Breast epithelium (tissue), 3 donors: ENCODE measurements at regions not wholly inside any gene's neighbourhood (a gene's known extent, or its start where the extent isn't known, plus 50 kb on each side); places are given as distances from the start of the nearest gene placed in this dataset.

Experiments
- POLR2A ChIP-seq: fragments of 450-650 bp; IDR thresholded peaks from one replicate; pipeline ENCODE4 v1.6.1; 2016; ENCODE audit warnings: antibody characterized with exemption, mild to moderate bottlenecking, moderate library complexity
- POLR2AphosphoS5 ChIP-seq, 3 donors: sonication (generic); formaldehyde crosslinking; IDR thresholded peaks; one replicate each; pipeline ENCODE4 v1.6.1; 2017; ENCODE audit warnings: antibody characterized with exemption in 3 of 3

GRCh38 chr6:169072127-169073042 is 181.3 kb downstream of the THBS2 start:
- TF ChIP-seq POLR2AphosphoS5 (IDR thresholded peaks at IDR 0.05) (no peak), POLR2A (no peak)
